Smooth muscle cell (in vitro differentiated cells): ENCODE measurements at regions not wholly inside any gene's neighbourhood (a gene's known extent, or its start where the extent isn't known, plus 50 kb on each side); places are given as distances from the start of the nearest gene placed in this dataset.

ENCODE experiments used
- DNase-seq: peaks from one replicate; lab custom pipeline; 2025; ENCODE audit not compliant: unreplicated experiment; lab: John Stamatoyannopoulos, UW
- H2AFZ ChIP-seq: fragments of 200-600 bp; sonication (generic); 2 replicates; pipeline ENCODE4 v1.6.0; 2016; ENCODE audit warnings: antibody characterized with exemption, low read depth, mild to moderate bottlenecking
- H3F3A ChIP-seq: fragments of 200-600 bp; sonication (generic); 2 replicates; pipeline ENCODE4 v1.6.0; 2017; ENCODE audit warnings: antibody characterized with exemption, low read depth
- H3K27ac ChIP-seq: fragments of 200-600 bp; sonication (generic); 2 replicates; pipeline ENCODE4 v1.5.1; 2016; ENCODE audit warnings: low read depth, mild to moderate bottlenecking
- H3K27me3 ChIP-seq: fragments of 200-600 bp; sonication (generic); 2 replicates; pipeline ENCODE4 v1.6.1; 2016; ENCODE audit warnings: low read depth, mild to moderate bottlenecking
- H3K36me3 ChIP-seq: fragments of 200-600 bp; sonication (generic); 2 replicates; pipeline ENCODE4 v1.5.1; 2016; ENCODE audit warnings: low read depth
- H3K4me1 ChIP-seq: fragments of 200-600 bp; sonication (generic); 2 replicates; pipeline ENCODE4 v1.5.1; 2016; ENCODE audit warnings: low read depth
- H3K4me2 ChIP-seq: fragments of 200-600 bp; sonication (generic); 2 replicates; pipeline ENCODE4 v1.6.0; 2016; ENCODE audit warnings: mild to moderate bottlenecking
- H3K4me3 ChIP-seq: fragments of 200-600 bp; sonication (generic); 2 replicates; pipeline ENCODE4 v1.5.1; 2016; ENCODE audit warnings: mild to moderate bottlenecking
- H3K79me2 ChIP-seq: fragments of 200-600 bp; sonication (generic); 2 replicates; pipeline ENCODE4 v1.6.0; 2016; ENCODE audit warnings: low read depth, mild to moderate bottlenecking
- H3K9ac ChIP-seq: fragments of 200-600 bp; sonication (generic); 2 replicates; pipeline ENCODE4 v1.6.0; 2016; ENCODE audit warnings: low read depth
- H3K9me3 ChIP-seq: fragments of 200-600 bp; sonication (generic); replicated peaks from 2 replicates; pipeline ENCODE4 v1.5.1; 2016; ENCODE audit warnings: low read depth
- H4K20me1 ChIP-seq: fragments of 200-600 bp; sonication (generic); 2 replicates; pipeline ENCODE4 v1.6.0; 2016; ENCODE audit warnings: low read depth
- WGBS: methylation state at CpG from one replicate; pipeline ENCODE4 v1.1.7; 2016; ENCODE audit warnings: low lambda C conversion rate; 5-methylcytosine and 5-hydroxymethylcytosine counted together
- TF ChIP-seq, protein P1 (sequence below): fragments of 200-600 bp; sonication (generic); IDR thresholded peaks from 2 replicates; pipeline ENCODE4 v1.5.1; 2017; ENCODE audit warnings: borderline replicate concordance, mild to moderate bottlenecking, antibody characterized with exemption; ENCODE audit not compliant: insufficient read depth, poor library complexity, severe bottlenecking

DNA sequence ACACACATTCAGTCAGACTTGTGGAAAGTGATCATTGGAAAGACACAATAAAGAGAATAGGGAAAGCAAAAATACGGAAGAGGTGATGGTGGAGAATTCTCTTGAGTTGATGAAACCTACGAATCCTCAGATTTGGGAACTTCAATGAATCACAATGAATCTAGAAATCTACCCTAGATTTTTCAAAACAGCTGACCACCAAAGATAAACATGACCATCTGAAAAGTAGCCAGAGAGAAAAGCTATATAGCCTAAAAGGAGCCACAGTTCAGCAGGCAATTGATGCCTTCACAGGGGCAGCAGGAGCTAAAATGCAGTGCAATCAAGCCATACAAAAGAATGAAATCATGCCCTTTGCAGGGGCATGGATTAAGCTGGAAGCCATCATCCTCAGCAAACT, 170.6 kb upstream of the RUNX1 start:
- 88% methylated on average over 2 of the region's 2 CpGs for WGBS
- H3F3A ChIP-seq, result peaks cover 20% of the 10 kb centered on the region
- no peak overlapping the region for H3K9ac ChIP-seq
- no peak overlapping the region for H3K4me2 ChIP-seq
- H3K36me3 ChIP-seq, result no peaks in the 10 kb centered on the region
- H3K4me3 ChIP-seq, result no peak overlapping the region
- H3K79me2 ChIP-seq, result no peaks in the 10 kb centered on the region
- H3K27ac ChIP-seq, result peak overlapping the region; percentile 37
- H4K20me1 ChIP-seq, result no peaks in the 10 kb centered on the region
- H3K4me1 ChIP-seq, result peaks cover 28% of the 10 kb centered on the region
- no peak overlapping the region for H2AFZ ChIP-seq
- H3K9me3 ChIP-seq, result no peaks in the 10 kb centered on the region
- DNase-seq, result no peak
- H3K27me3 ChIP-seq, result no peaks in the 10 kb centered on the region
- TF ChIP-seq, protein P1, sequence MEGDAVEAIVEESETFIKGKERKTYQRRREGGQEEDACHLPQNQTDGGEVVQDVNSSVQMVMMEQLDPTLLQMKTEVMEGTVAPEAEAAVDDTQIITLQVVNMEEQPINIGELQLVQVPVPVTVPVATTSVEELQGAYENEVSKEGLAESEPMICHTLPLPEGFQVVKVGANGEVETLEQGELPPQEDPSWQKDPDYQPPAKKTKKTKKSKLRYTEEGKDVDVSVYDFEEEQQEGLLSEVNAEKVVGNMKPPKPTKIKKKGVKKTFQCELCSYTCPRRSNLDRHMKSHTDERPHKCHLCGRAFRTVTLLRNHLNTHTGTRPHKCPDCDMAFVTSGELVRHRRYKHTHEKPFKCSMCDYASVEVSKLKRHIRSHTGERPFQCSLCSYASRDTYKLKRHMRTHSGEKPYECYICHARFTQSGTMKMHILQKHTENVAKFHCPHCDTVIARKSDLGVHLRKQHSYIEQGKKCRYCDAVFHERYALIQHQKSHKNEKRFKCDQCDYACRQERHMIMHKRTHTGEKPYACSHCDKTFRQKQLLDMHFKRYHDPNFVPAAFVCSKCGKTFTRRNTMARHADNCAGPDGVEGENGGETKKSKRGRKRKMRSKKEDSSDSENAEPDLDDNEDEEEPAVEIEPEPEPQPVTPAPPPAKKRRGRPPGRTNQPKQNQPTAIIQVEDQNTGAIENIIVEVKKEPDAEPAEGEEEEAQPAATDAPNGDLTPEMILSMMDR, result no peak

DNA sequence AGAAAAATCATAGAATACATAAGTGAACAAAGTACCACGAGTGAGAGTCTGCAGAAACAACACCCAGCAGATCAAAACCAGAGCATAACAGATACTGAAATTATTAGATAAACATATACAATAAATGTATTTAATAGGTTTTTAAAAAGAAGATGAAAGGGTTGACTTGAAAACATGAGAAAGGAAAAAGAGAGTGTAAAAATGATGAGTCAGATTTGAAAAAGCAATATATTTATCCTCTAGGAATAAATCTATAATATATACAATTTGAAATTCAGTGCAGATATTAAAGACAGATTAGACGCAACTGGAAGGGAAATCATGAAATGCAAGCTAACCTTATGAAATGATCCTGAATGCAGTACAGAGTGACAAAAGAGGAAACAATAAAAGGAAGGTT, 170.2 kb upstream of the RUNX1 start:
- no peak overlapping the region for H3K9ac ChIP-seq
- no peaks in the 10 kb centered on the region for H4K20me1 ChIP-seq
- H3K27ac ChIP-seq, result peak overlapping the region; percentile 85
- no peak overlapping the region for H2AFZ ChIP-seq
- no peak overlapping the region for H3K4me3 ChIP-seq
- H3K36me3 ChIP-seq, result no peaks in the 10 kb centered on the region
- TF ChIP-seq, protein P1, result no peak
- no peak for DNase-seq
- H3K79me2 ChIP-seq, result no peaks in the 10 kb centered on the region
- 67% methylated on average over 2 of the region's 2 CpGs for WGBS
- H3F3A ChIP-seq, result peaks cover 20% of the 10 kb centered on the region
- peaks cover 28% of the 10 kb centered on the region for H3K4me1 ChIP-seq
- no peaks in the 10 kb centered on the region for H3K27me3 ChIP-seq
- no peak overlapping the region for H3K4me2 ChIP-seq
- no peaks in the 10 kb centered on the region for H3K9me3 ChIP-seq

DNA sequence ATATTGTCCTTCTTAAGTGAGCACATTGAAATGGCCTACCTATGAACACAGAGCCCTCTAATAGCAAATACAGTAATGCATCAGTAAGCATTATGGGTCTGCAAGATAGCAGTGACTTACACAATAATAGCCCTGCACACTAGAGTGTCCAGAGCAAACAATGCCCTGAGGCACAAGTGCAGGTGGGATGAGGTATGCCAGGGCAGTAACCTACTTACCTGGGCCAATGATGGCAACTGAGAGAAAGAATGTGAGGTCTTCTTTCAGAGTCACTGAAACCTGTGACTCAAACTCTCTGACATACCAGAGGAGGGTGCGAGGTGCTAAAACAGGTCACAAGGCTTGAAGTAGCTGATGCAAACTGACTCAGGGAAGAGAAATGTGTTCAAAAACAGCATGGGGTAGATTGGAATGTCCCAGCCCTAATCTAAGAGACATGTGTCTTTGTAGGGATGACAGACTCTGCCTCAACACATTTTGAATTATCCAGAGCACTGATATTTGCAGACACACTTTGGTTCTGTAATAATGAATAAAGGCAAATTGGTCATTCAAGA, 168.5 kb upstream of the RUNX1 start:
- H3K27ac ChIP-seq, result peak overlapping the region; percentile 85
- H3K79me2 ChIP-seq, result no peaks in the 10 kb centered on the region
- no peaks in the 10 kb centered on the region for H4K20me1 ChIP-seq
- no peaks in the 10 kb centered on the region for H3K27me3 ChIP-seq
- WGBS, result 10% methylated on average over 1 of the region's 1 CpG
- TF ChIP-seq, protein P1, result no peak
- H3K36me3 ChIP-seq, result no peaks in the 10 kb centered on the region
- no peak overlapping the region for H2AFZ ChIP-seq
- H3K9ac ChIP-seq, result peak overlapping the region; percentile 31
- H3K9me3 ChIP-seq, result no peaks in the 10 kb centered on the region
- H3K4me3 ChIP-seq, result no peak overlapping the region
- H3K4me1 ChIP-seq, result peaks cover 28% of the 10 kb centered on the region
- peak overlapping the region; percentile 46 for H3K4me2 ChIP-seq
- DNase-seq, result no peak
- peaks cover 20% of the 10 kb centered on the region for H3F3A ChIP-seq

DNA sequence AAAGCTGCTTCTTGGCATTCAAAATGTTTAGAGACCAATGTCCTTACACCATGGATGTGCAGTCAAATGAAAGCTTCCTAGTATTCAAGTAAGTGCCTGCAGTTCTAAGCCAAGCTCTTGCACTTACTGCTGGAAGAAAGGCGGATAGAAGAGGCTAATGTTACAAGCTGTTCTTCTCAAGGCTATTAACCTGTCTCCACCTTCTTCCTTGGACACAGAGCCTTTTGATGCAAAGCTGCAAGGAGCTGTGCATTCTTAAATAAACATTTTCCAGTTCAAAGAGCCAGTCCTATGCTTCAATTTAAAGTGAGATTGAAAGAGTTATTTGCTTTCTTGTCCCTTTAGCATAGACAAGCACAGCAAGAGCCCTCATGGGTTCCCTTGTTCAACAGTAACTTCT, 167.9 kb upstream of the RUNX1 start:
- DNase-seq, result no peak
- no peak overlapping the region for H2AFZ ChIP-seq
- H3K4me2 ChIP-seq, result peak overlapping the region; percentile 10
- TF ChIP-seq, protein P1, result no peak
- peak overlapping the region; percentile 3 for H3K9ac ChIP-seq
- H3K36me3 ChIP-seq, result no peaks in the 10 kb centered on the region
- no peaks in the 10 kb centered on the region for H3K27me3 ChIP-seq
- H3K9me3 ChIP-seq, result no peaks in the 10 kb centered on the region
- H4K20me1 ChIP-seq, result no peaks in the 10 kb centered on the region
- peaks cover 28% of the 10 kb centered on the region for H3K4me1 ChIP-seq
- no peak overlapping the region for H3K4me3 ChIP-seq
- H3K79me2 ChIP-seq, result no peaks in the 10 kb centered on the region
- 71% methylated on average over 1 of the region's 1 CpG for WGBS
- H3K27ac ChIP-seq, result peak overlapping the region; percentile 85
- peaks cover 22% of the 10 kb centered on the region for H3F3A ChIP-seq
